Panc1 (cell line): ENCODE measurements at regions not wholly inside any gene's neighbourhood (a gene's known extent, or its start where the extent isn't known, plus 50 kb on each side); places are given as distances from the start of the nearest gene placed in this dataset.
A peak's percentile ranks its signal among the peaks of the same experiment; 100 is the strongest.

ENCODE experiments used
- ATAC-seq: fragments of 200-7000 bp; cut with Tn5 transposase; 2 replicates; pipeline ENCODE4 v1.9.1; 2020; ENCODE audit warnings: mild to moderate bottlenecking, moderate library complexity
- BruUV-seq: library from RNA; stranded (reverse); fragments of 400-500 nt; replicated peaks from 2 replicates; lab custom pipeline; 2021; lab: Mats Ljungman, UMichigan
- CTCF ChIA-PET: fragments of 300-600 bp; sonication (Branson Sonifier 250); formaldehyde crosslinking; loops from one replicate; lab custom pipeline; 2022; ENCODE audit warnings: antibody characterized with exemption; lab: Charles Lee
- POLR2A ChIA-PET: fragments of 300-600 bp; sonication (Branson Sonifier 250); formaldehyde crosslinking; loops from one replicate; lab custom pipeline; 2022; ENCODE audit warnings: antibody characterized with exemption; lab: Charles Lee
- DNase-seq: peaks from one replicate; pipeline ENCODE4 v3.0.0-alpha.2; 2010; ENCODE audit warnings: low read depth, low spot score
- H3K27ac ChIP-seq: 2 replicates; pipeline ENCODE4 v1.5.1; 2011; ENCODE audit warnings: mild to moderate bottlenecking, low read length, inconsistent platforms
- H3K27me3 ChIP-seq: fragments of 200-500 bp; sonication (Bioruptor generic); 2 replicates; pipeline ENCODE4 v1.6.0; 2014; ENCODE audit warnings: low read length, inconsistent platforms; ENCODE audit not compliant: control insufficient read depth, insufficient read depth
- H3K36me3 ChIP-seq: fragments of 200-500 bp; sonication (Bioruptor generic); 2 replicates; pipeline ENCODE4 v1.5.1; 2014; ENCODE audit warnings: inconsistent platforms, mild to moderate bottlenecking, low read length, moderate library complexity; ENCODE audit not compliant: control insufficient read depth, insufficient read depth
- H3K4me1 ChIP-seq: 2 replicates; pipeline ENCODE4 v1.5.1; 2011; ENCODE audit warnings: inconsistent platforms, mild to moderate bottlenecking, low read length, moderate library complexity; ENCODE audit not compliant: control insufficient read depth, insufficient read depth
- H3K4me3 ChIP-seq, 2 experiments: 2 replicates each; pipeline ENCODE4 v1.5.1; 2011 to 2012; ENCODE audit warnings: low read depth in 2 of 2, low read length in 2 of 2, mild to moderate bottlenecking in 2 of 2, inconsistent platforms in 1 of 2, moderate library complexity in 1 of 2
- H3K9me3 ChIP-seq: fragments of 200-500 bp; sonication (Bioruptor generic); 2 replicates; pipeline ENCODE4 v1.5.1; 2014; ENCODE audit warnings: low read depth, mild to moderate bottlenecking, inconsistent platforms, low read length, moderate library complexity; ENCODE audit not compliant: control insufficient read depth, insufficient read depth
- POLR2AphosphoS5 ChIP-seq: IDR thresholded peaks from 2 replicates; pipeline ENCODE4 v1.6.1; 2012; ENCODE audit warnings: mild to moderate bottlenecking, low read depth, low read length, moderate library complexity
- SIN3A ChIP-seq: IDR thresholded peaks from 2 replicates; pipeline ENCODE4 v1.6.1; 2012; ENCODE audit warnings: low read depth, mild to moderate bottlenecking, low read length, moderate library complexity, borderline replicate concordance; ENCODE audit not compliant: insufficient read depth
- TCF7L2 ChIP-seq: IDR thresholded peaks from 2 replicates; pipeline ENCODE4 v1.6.1; 2011; ENCODE audit warnings: mild to moderate bottlenecking, low read depth, low read length, inconsistent platforms
- in situ Hi-C: cut with HindIII; loops from 2 replicates; pipeline ENCODE4 v1.10.0; 2016; ENCODE audit warnings: low sequenced_read_pairs, low pct_unique_long_range_greater_than_20kb
- intact Hi-C: fragments of 100-400 bp; cut with micrococcal nuclease; formaldehyde crosslinking; loops from one replicate; pipeline ENCODE4 v1.10.0; 2022; ENCODE audit not compliant: unreplicated experiment
- TF ChIP-seq, protein P1 (sequence below): fragments of 450-650 bp; IDR thresholded peaks from 2 replicates; pipeline ENCODE4 v1.5.1; 2017; ENCODE audit warnings: mild to moderate bottlenecking
- TF ChIP-seq, protein P2 (sequence below), 2 experiments: IDR thresholded peaks; 2 replicates each; pipeline ENCODE4 v1.6.1; 2011 to 2012; ENCODE audit warnings: low read depth in 2 of 2, control low read depth in 1 of 2, low read length in 1 of 2, mild to moderate bottlenecking in 1 of 2, moderate library complexity in 1 of 2; ENCODE audit not compliant: insufficient read depth in 1 of 2

DNA sequence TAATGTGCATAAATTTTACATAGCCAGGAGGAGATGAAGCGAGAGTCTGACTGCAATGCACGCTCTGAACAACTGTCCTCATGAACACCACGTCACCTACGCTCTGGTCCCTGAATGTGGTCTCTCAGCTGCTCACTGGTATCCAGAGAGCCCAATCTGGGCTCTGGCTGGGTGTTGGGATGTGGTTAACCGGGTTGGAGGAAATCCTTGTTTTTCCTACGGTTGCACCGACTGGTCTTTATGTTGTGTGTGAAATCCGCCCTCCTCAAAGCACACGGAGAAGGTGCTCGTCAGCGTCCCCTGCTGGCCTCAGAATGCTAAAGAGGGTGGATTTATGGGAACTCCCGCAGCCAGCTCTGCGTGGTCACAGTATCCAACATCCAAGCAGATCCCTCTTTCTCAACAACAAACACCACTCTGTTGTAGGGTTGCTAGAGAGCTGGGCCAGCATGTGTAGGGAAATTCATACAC lies 51.8 kb upstream of the FAM89A start:
- intact Hi-C loops (loop anchor here (10.0 kb wide), 1 partner anchor 177 kb away; no protein-coding TSS in a partner anchor), in situ Hi-C loops (no loop called here)
- TF ChIP-seq SIN3A (no peak), TCF7L2 (no peak)
- TF ChIP-seq, protein P1, sequence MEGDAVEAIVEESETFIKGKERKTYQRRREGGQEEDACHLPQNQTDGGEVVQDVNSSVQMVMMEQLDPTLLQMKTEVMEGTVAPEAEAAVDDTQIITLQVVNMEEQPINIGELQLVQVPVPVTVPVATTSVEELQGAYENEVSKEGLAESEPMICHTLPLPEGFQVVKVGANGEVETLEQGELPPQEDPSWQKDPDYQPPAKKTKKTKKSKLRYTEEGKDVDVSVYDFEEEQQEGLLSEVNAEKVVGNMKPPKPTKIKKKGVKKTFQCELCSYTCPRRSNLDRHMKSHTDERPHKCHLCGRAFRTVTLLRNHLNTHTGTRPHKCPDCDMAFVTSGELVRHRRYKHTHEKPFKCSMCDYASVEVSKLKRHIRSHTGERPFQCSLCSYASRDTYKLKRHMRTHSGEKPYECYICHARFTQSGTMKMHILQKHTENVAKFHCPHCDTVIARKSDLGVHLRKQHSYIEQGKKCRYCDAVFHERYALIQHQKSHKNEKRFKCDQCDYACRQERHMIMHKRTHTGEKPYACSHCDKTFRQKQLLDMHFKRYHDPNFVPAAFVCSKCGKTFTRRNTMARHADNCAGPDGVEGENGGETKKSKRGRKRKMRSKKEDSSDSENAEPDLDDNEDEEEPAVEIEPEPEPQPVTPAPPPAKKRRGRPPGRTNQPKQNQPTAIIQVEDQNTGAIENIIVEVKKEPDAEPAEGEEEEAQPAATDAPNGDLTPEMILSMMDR: peak; percentile 79
- Histone ChIP-seq H3K4me3 (no peak overlapping the region), H3K9me3 (no peaks in the 10 kb centered on the region), H3K27me3 (0 out of 2 replicates have a peak, but pooled peaks cover 4% of the 10 kb centered on the region), H3K27ac (no peak overlapping the region), H3K36me3 (no peaks in the 10 kb centered on the region), H3K4me1 (no peaks in the 10 kb centered on the region)
- ChIA-PET CTCF (no interaction called here), POLR2A (interaction anchor here (0.6 kb wide), 1 partner anchor 695 kb away, joined by 9 read pairs; no protein-coding TSS in a partner anchor)
- ATAC-seq (peak; percentile 63; the same call in 1 of the 2 replicates), DNase-seq (peak; percentile 30)
- BruUV-seq: no TSS peak

DNA sequence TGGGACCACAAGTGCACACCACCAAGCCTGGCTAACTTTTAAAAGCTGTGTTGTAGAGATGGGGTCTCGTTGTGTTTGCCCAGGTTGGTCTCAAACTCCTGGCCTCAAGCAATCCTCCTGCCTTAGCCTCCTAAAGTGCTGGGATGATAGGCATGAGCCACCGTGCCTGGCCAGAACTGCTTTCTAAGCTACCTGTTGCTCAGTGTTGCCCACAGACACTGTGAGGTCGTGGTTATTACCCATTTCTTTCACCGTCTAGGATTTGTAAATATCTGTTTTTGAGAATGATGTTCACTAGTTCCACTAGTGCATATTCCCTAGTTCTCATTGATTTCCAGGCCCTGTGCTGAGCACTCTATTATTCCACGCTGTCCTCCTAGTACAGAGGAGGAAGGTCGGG lies 51.4 kb upstream of the FAM89A start:
- no peaks in the 10 kb centered on the region for H3K4me1 ChIP-seq
- no peak overlapping the region for H3K27ac ChIP-seq
- no peak overlapping the region for H3K4me3 ChIP-seq
- intact Hi-C loops (loop anchor here (10.0 kb wide), 1 partner anchor 177 kb away; no protein-coding TSS in a partner anchor), in situ Hi-C loops (no loop called here)
- ChIA-PET POLR2A (interaction anchor here (0.6 kb wide), 1 partner anchor 32 kb away, joined by 3 read pairs; no protein-coding TSS in a partner anchor), CTCF (no interaction called here)
- no peaks in the 10 kb centered on the region for H3K9me3 ChIP-seq
- no peaks in the 10 kb centered on the region for H3K36me3 ChIP-seq
- no TSS peak for BruUV-seq
- 0 out of 2 replicates have a peak, but pooled peaks cover 4% of the 10 kb centered on the region for H3K27me3 ChIP-seq
- no peak for DNase-seq
- no peak for ATAC-seq
- TF ChIP-seq SIN3A (no peak), TCF7L2 (no peak), POLR2AphosphoS5 (no peak)
- TF ChIP-seq, protein P1: no peak
- TF ChIP-seq, protein P2, sequence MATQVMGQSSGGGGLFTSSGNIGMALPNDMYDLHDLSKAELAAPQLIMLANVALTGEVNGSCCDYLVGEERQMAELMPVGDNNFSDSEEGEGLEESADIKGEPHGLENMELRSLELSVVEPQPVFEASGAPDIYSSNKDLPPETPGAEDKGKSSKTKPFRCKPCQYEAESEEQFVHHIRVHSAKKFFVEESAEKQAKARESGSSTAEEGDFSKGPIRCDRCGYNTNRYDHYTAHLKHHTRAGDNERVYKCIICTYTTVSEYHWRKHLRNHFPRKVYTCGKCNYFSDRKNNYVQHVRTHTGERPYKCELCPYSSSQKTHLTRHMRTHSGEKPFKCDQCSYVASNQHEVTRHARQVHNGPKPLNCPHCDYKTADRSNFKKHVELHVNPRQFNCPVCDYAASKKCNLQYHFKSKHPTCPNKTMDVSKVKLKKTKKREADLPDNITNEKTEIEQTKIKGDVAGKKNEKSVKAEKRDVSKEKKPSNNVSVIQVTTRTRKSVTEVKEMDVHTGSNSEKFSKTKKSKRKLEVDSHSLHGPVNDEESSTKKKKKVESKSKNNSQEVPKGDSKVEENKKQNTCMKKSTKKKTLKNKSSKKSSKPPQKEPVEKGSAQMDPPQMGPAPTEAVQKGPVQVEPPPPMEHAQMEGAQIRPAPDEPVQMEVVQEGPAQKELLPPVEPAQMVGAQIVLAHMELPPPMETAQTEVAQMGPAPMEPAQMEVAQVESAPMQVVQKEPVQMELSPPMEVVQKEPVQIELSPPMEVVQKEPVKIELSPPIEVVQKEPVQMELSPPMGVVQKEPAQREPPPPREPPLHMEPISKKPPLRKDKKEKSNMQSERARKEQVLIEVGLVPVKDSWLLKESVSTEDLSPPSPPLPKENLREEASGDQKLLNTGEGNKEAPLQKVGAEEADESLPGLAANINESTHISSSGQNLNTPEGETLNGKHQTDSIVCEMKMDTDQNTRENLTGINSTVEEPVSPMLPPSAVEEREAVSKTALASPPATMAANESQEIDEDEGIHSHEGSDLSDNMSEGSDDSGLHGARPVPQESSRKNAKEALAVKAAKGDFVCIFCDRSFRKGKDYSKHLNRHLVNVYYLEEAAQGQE (IDR thresholded peaks at IDR 0.05; ENCODE audit: insufficient read depth in 1 of 2, low read depth in 2 of 2, low read length in 1 of 2): no peak
